ENCODE measurements at regions not wholly inside any gene's neighbourhood (a gene's known extent, or its start where the extent isn't known, plus 50 kb on each side); places are given as distances from the start of the nearest gene placed in this dataset.

GRCh38 chr2:5304640-5305039, 387.5 kb upstream of the SOX11 start:
- Histone ChIP-seq H3K4me2 (ENCODE audit: control insufficient read depth, insufficient read depth) (no peak overlapping the region), H3K4me1 (ENCODE audit: control insufficient read depth, insufficient read depth, low read length) (no peaks in the 10 kb centered on the region), H3K36me3 (ENCODE audit: control insufficient read depth in 2 of 2, insufficient read depth in 2 of 2, low read length in 1 of 2) (no peaks in the 10 kb centered on the region), H2AFZ (ENCODE audit: control insufficient read depth, low read depth, low read length) (no peak overlapping the region), H3K27me3 (replicated peaks in 1 of 2; ENCODE audit: control insufficient read depth in 2 of 2, insufficient read depth in 2 of 2, low read length in 1 of 2) (no peaks in the 10 kb centered on the region), H3K4me3 (no peak overlapping the region), H3K9ac (ENCODE audit: control insufficient read depth, insufficient read depth, low read length) (no peak overlapping the region), H3K79me2 (ENCODE audit: control insufficient read depth, insufficient read depth, low read length) (no peaks in the 10 kb centered on the region), H3K27ac (ENCODE audit: control insufficient read depth, insufficient read depth) (no peak overlapping the region), H4K20me1 (ENCODE audit: control insufficient read depth, insufficient read depth) (no peaks in the 10 kb centered on the region), H3K9me3 (replicated peaks; ENCODE audit: control insufficient read depth, insufficient read depth, low read length) (no peaks in the 10 kb centered on the region; the same call in 2 of the 3 replicates)
- CTCF ChIA-PET, result no interaction called here
- intact Hi-C loops (cut with micrococcal nuclease; ENCODE audit: unreplicated experiment) (loop anchor here (5.0 kb wide), 1 partner anchor 508 kb away; no protein-coding TSS in a partner anchor), in situ Hi-C loops (cut with MboI) (no loop called here)
- SMC1A ChIA-PET (ENCODE audit: uncharacterized antibody, unreplicated experiment), result no interaction called here
- POLR2A ChIA-PET, result no interaction called here
- FAIRE-seq (no peak), ATAC-seq (no peak), DNase-seq (ENCODE audit: low read depth, low spot score) (no peak)
- no TSS peak for BruUV-seq (replicated peaks)
- TF ChIP-seq E4F1 (IDR thresholded peaks at IDR 0.05; ENCODE audit: borderline replicate concordance, partially characterized antibody) (no peak), IKZF1 (conservative IDR thresholded peaks at IDR 0.05) (no peak), SIX5 (IDR thresholded peaks at IDR 0.05; ENCODE audit: low read depth, low read length, severe bottlenecking) (no peak), KLF5 (IDR thresholded peaks at IDR 0.05; ENCODE audit: partially characterized antibody) (no peak), ASH2L (IDR thresholded peaks at IDR 0.05; ENCODE audit: borderline replicate concordance, low read depth) (no peak), LARP7 (IDR thresholded peaks at IDR 0.05) (no peak), RELB (IDR thresholded peaks at IDR 0.05; ENCODE audit: low read depth) (no peak)
- TF ChIP-seq, protein P1, sequence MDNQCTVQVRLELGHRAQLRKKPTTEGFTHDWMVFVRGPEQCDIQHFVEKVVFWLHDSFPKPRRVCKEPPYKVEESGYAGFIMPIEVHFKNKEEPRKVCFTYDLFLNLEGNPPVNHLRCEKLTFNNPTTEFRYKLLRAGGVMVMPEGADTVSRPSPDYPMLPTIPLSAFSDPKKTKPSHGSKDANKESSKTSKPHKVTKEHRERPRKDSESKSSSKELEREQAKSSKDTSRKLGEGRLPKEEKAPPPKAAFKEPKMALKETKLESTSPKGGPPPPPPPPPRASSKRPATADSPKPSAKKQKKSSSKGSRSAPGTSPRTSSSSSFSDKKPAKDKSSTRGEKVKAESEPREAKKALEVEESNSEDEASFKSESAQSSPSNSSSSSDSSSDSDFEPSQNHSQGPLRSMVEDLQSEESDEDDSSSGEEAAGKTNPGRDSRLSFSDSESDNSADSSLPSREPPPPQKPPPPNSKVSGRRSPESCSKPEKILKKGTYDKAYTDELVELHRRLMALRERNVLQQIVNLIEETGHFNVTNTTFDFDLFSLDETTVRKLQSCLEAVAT (IDR thresholded peaks at IDR 0.05), result no peak
- TF ChIP-seq, protein P2, sequence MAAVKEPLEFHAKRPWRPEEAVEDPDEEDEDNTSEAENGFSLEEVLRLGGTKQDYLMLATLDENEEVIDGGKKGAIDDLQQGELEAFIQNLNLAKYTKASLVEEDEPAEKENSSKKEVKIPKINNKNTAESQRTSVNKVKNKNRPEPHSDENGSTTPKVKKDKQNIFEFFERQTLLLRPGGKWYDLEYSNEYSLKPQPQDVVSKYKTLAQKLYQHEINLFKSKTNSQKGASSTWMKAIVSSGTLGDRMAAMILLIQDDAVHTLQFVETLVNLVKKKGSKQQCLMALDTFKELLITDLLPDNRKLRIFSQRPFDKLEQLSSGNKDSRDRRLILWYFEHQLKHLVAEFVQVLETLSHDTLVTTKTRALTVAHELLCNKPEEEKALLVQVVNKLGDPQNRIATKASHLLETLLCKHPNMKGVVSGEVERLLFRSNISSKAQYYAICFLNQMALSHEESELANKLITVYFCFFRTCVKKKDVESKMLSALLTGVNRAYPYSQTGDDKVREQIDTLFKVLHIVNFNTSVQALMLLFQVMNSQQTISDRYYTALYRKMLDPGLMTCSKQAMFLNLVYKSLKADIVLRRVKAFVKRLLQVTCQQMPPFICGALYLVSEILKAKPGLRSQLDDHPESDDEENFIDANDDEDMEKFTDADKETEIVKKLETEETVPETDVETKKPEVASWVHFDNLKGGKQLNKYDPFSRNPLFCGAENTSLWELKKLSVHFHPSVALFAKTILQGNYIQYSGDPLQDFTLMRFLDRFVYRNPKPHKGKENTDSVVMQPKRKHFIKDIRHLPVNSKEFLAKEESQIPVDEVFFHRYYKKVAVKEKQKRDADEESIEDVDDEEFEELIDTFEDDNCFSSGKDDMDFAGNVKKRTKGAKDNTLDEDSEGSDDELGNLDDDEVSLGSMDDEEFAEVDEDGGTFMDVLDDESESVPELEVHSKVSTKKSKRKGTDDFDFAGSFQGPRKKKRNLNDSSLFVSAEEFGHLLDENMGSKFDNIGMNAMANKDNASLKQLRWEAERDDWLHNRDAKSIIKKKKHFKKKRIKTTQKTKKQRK (IDR thresholded peaks at IDR 0.05; ENCODE audit: low read depth, low read length), result no peak
- RAD21 ChIA-PET (ENCODE audit: unreplicated experiment), result no interaction called here
- WGBS (ENCODE audit: insufficient coverage, insufficient replicate concordance, low lambda C conversion rate, missing lambda C conversion rate), result 79% methylated on average over 1 of the region's 1 CpG

Data from GM12878 (cell line).